ENCODE measurements at regions not wholly inside any gene's neighbourhood (a gene's known extent, or its start where the extent isn't known, plus 50 kb on each side); places are given as distances from the start of the nearest gene placed in this dataset.

- Histone ChIP-seq H3K4me3 (replicated peaks in 1 of 3; ENCODE audit: insufficient read depth in 1 of 3, low read depth in 1 of 3, low read length in 3 of 3) (no peak overlapping the region), H3K9me1 (replicated peaks; ENCODE audit: control insufficient read depth, extremely low read depth, insufficient read depth, low read length) (no peaks in the 10 kb centered on the region), H3K79me2 (ENCODE audit: control insufficient read depth, insufficient read depth, low read length) (no peaks in the 10 kb centered on the region), H3K9me3 (replicated peaks; ENCODE audit: control insufficient read depth, insufficient read depth, low read length) (no peaks in the 10 kb centered on the region), H3K27me3 (ENCODE audit: control insufficient read depth in 2 of 2, insufficient read depth in 2 of 2, low read length in 2 of 2) (no peaks in the 10 kb centered on the region), H3K36me3 (ENCODE audit: control insufficient read depth in 2 of 2, extremely low read depth in 1 of 2, insufficient read depth in 2 of 2, low read length in 2 of 2) (no peaks in the 10 kb centered on the region), H4K20me1 (replicated peaks; ENCODE audit: control insufficient read depth, extremely low read depth, insufficient read depth, low read length) (no peaks in the 10 kb centered on the region), H3K4me1 (ENCODE audit: control insufficient read depth, extremely low read depth, insufficient read depth, low read length) (peaks cover 68% of the 10 kb centered on the region), H2AFZ (ENCODE audit: low read depth, low read length) (no peak overlapping the region), H3K27ac (ENCODE audit: insufficient read depth, low read depth, low read length) (no peak overlapping the region), H3K9ac (replicated peaks; ENCODE audit: extremely low read depth, insufficient read depth, low read length) (no peak overlapping the region), H3K4me2 (ENCODE audit: insufficient read depth, low read length) (no peak overlapping the region)
- intact Hi-C loops (cut with micrococcal nuclease), result no loop called here
- BruUV-seq (replicated peaks), result no TSS peak
- DNase-seq (ENCODE audit: low read depth, low spot score) (no peak), FAIRE-seq (no peak)
- POLR2A ChIA-PET, result no interaction called here
- CTCF ChIA-PET, result no interaction called here
- TF ChIP-seq EZH2 (IDR thresholded peaks at IDR 0.05; ENCODE audit: borderline replicate concordance, low read depth, low read length, severe bottlenecking), result no peak
- no peak for TF ChIP-seq GATA2 (IDR thresholded peaks at IDR 0.05; ENCODE audit: insufficient read depth, insufficient read length, low read depth, low read length)
- TF ChIP-seq POLR2AphosphoS5 (IDR thresholded peaks at IDR 0.05; ENCODE audit: insufficient read depth, low read depth, low read length), result no peak
- TF ChIP-seq JUN (IDR thresholded peaks at IDR 0.05; ENCODE audit: borderline replicate concordance, insufficient read depth, insufficient read length, low read depth), result no peak
- no peak for TF ChIP-seq MAX (IDR thresholded peaks at IDR 0.05; ENCODE audit: insufficient read depth, insufficient read length)
- no peak for TF ChIP-seq FOS (IDR thresholded peaks at IDR 0.05; ENCODE audit: borderline replicate concordance, insufficient read depth, low read length)
- no peak for TF ChIP-seq CTCF (IDR thresholded peaks at IDR 0.05; ENCODE audit: extremely low read depth in 1 of 2, insufficient read depth in 1 of 2, low read depth in 1 of 2, low read length in 2 of 2)
- dilution Hi-C loops (cut with MboI; ENCODE audit: extremely low pct_ligation_motif_present, low sequenced_read_pairs), result no loop called here
Measured at GRCh38 chr6:21842875-21843645, 249.5 kb downstream of the SOX4 start.

All from endothelial cell of umbilical vein (primary cell).